ENCODE measurements at regions not wholly inside any gene's neighbourhood (a gene's known extent, or its start where the extent isn't known, plus 50 kb on each side); places are given as distances from the start of the nearest gene placed in this dataset.

DNA sequence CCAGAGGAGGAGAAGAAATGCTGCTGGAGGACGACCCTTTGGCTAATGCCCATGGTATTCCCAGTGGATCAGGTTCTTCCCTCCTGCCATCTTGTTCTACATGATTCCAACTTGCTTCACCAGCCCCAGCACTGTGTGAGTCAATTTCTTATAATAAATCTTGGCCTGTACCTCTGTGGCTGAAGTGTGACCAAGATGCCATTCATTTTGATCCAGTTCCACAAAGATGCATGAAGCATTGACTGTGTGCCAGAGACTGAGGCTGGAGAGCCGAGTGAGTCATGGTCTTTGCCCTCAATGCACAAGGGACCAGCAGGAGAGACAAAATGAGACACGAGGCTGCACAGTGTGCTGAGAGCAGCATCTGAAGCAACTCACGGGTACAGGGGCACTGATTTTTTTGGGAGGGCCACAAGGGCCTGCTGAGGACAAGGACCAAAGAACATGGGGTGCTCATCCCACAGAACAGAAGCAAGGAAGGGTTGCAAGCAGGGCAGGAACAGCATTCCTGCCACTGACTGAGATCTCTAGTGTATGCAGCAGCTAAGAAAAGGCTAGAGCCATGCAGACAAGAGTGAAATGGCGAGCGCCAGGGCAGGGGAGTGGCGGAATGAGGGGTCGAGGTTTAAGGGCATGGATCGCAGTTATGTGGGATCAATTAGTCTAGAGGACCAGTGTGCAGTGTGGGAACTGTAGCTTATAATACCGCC lies 207.0 kb downstream of the THBS2 start:
- DNase-seq (ENCODE audit: low spot score), result no peak

- DNase-seq (ENCODE audit: low spot score), result no peak
These were observed 207.6 kb downstream of the THBS2 start for GRCh38 chr6:169046021-169046420.

DNA sequence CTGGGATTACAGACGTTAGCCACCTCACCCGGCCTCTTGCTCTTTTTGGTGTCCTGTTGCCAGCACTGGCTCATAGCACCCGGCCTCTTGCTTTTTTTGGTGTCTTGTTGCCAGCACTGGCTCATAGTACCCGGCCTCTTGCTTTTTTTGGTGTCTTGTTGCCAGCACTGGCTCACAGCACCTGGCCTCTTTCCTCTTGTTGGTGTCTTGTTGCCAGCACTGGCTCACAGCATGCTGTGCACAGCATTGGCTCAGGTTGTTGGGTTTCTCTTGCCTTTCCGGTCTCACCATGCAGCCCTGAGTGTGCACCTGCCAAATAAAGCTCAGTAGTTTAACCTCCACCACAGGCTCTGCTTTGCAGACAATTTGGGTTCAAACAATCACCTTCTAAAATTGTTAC lies 208.2 kb downstream of the THBS2 start:
- DNase-seq (ENCODE audit: low spot score), result no peak

DNA sequence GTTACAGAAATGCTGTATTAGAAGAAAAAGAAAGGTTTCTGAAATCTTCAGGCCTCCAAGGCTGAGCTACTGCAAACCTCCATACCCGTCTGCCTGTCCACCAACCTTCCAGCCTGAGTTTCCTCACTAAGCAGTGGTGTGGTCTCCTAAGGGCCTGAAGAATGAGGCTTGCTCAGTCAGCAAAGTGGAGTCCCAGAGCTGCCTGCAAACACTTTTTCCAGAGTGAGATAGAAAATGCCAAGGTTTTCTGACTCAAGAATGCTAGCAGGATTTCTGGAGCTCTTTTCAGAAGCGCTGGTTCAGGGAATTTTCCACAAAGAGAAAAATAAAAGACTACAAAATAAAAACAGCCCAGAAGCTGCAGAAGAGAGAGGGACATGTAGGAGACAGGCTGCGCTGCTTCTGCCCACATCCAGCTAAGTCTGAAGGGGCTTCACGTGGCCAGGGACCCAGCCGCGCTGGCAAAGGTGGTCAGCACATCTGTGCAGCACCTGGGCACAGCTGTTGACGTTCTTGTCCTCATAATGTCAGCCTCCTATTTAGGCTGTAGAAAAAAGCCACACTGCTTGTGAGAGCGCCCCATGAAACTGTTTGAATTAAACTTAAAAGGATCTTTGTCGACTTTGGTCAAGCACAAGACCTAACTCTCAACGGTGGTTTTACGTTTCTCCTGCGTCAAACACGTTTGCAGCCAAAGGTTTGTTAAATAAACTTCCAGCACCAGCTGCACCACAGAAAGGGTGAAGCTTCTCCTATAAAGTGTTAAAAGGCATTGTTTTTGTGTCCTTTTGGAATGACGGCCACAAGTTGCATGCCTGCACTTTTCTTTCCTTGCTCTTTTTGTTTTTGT lies 209.0 kb downstream of the THBS2 start:
- DNase-seq (ENCODE audit: low spot score), result no peak

DNA sequence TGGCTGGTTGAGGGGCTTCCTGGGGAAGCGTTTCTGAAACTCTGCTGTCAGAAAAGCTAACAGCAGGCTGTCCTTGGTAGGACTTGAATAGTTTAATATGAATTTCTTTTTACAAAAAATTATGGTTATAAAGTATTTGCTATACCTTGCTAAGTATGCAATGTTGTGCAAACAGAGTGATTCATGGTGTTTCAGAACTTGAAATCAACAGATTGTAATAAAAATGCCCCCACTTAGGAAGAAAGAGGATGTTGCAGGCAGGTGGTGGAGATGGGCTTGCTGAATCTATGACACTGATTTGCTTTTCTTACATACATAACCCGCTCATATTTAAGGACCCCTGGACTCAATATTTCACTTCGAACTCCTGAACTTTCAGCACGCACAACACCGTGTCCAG lies 211.6 kb downstream of the THBS2 start:
- DNase-seq (ENCODE audit: low spot score), result no peak

DNA sequence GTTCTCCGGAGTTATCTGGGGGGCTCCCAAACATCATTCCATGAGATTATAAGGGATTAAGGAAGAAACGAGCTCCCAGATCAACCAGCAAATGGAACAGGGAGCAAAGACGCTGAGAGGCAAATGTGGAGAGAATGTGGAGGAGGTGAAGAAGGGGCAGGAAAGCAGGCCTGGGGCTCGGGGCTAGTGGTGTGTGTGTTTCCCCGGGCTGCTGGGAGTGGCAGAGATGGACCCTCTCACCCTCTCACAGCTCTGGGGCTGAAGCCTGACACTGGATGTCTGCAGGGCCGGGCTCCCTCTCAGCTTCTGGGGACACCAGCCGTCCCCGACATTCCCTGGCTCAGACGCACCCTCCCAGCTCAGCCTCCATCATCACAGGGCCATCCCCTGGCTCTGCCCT lies 212.6 kb downstream of the THBS2 start:
- no peak for DNase-seq (ENCODE audit: low spot score)

DNA sequence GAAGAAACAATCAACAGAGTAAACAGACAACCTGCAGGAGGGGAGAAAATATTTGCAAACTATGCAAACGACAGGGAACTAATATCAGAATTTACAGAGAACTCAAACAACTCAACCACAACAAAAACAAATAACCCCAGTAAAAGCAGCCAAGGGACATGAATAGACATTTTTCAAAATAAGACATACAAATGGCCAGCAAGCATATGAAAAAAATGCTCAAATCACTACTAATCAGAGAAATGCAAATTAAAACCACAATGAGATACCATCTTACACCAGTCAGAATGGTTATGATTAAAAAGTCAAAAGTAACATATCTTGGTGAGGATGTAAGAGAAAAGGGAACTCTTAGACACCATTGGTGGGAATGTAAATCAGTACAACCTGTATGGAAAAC lies 215.0 kb downstream of the THBS2 start:
- DNase-seq (ENCODE audit: low spot score), result no peak

DNA sequence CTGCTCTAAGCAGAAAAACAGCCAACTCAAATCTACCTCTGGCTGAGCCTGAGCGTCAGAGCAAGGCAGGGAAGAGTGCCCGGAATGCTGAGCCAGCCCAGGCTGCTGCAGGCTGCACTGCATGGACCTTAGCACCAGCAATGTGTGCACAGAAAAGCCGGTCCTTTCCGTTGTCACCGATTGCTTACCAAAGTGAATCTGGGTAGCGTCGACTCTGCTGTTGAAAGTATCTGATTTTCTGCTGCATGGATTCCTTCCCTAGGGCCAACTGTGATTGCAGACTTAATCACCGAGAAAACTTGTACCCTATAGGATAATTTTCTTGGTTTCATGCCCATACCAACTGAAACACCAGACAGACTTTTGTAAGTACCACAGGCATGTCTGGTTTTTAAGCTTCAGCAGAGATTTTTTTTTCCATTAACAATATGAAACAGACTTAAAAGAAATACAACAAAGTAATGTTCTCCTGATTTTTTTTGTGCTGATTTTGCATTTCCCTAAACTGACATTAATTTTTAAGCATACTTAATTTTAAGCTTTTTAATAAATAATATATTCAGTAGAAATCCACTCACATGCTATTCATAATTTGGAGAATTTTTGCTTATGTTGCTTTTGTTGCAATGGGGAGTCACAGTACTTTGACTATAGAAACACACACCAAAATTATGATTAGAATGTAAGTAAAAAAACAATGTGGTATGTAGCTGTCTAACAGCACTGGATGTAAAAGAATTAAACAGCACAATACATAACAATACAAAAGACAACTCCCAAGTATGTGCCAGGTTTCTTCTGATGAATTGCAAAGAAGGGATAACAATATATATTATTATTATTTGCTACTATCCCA lies 218.0 kb downstream of the THBS2 start:
- DNase-seq (ENCODE audit: low spot score), result no peak

DNA sequence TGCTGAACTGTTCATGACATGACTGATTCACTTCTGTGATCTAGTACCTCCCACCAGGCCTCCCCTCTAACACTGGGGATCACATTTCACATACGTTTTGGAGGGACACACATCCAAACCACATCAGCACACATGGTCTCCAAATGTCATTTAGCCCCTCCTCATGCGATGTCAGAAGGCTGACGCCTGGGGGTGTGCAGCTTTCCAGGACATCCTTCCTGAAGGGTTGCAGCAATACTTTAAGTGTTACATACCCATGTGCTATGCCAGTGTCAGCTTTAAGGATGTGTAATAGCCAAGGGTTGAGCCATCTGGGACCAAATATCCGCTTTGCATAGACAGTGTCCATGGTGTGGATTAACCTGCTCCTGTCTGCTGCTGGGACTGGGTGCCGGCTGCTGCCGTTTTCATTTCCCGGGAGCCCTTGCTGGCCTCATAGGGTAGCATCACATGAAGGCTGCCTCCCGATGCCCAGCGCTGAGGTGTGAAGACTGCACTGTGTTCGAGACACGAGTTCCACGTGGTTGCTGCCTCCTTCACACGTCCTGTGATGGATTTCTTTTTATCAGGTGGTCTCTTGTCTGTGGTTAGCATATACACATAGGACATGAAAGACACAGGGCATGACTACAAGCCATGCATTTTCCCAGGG lies 219.0 kb downstream of the THBS2 start:
- DNase-seq (ENCODE audit: low spot score), result no peak

- no peak for DNase-seq (ENCODE audit: low spot score)
These were observed 223.8 kb downstream of the THBS2 start for GRCh38 chr6:169029861-169030260.

GRCh38 chr6:169028343-169028742 lies 225.3 kb downstream of the THBS2 start:
- DNase-seq (ENCODE audit: low spot score), result no peak

DNA sequence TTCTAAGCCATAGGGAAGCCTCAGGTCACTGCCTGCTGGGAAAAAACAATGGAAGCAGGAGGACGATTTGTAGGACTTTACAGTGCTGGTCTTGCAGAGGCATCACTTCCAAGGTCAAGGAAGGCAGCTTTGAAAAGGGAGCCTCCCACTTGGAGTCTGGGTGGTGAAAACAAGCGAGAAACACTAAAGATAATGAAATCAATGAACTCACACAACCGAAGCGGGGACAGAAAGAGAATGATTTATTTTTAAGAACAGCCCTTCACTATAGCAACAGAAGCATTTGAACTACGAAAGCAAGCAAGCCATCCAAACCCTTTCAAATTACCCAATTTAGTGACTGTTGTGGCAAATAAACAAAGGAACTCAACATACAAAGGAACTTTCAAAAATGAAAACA lies 227.5 kb downstream of the THBS2 start:
- DNase-seq (ENCODE audit: low spot score), result no peak

DNA sequence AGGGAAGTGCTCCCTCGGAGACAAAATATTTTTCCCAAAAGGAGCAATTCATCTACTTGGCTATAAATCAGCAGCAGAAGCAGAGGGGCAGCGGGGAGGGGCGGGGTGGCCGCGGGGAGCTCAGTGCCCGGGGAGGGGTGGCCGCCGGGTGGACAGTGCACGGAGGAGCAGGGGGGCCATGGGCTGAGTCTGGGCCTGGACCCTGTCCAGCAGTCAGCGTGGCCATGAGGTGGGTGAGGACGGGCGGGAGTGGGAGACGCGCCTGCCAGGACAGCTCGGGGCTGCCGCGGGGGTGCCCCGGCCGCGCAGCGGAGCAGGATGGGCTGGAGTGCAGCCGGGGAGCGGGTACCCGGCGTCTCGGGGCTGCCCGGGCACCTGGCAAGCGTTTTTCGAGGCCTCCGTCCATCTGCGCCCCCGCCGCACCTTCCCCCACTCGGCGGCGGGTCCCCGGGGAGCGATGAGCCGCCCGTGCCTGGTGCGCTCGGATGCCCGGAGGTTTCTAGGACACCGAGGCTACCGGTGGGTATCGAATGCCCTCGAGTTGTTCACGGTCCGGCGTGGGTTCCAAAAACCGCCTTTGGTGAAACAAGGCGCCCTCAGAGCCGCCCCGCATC lies 229.5 kb downstream of the THBS2 start:
- no peak for DNase-seq (ENCODE audit: low spot score)

GRCh38 chr6:169023161-169023874 lies 230.3 kb downstream of the THBS2 start:
- no peak for DNase-seq (ENCODE audit: low spot score)

DNA sequence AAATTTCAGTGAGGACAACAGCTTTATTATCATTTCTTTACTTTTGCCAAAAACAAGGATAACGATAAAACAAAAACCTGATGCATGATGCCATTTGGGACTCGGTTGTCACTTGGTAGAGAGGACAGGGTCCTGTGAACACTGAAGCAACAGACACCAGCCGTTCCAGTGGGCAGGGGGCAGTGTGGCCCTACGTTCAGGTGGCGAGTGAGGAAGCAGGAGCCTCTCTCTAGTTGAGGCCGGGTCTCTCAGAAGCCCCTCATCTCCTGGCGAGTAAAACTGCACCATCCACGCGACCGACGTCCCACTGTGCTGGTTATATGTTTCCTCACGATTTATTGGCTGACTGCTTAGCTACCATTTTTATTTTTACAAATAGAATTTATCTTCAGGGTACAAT lies 231.6 kb downstream of the THBS2 start:
- DNase-seq (ENCODE audit: low spot score), result no peak

DNA sequence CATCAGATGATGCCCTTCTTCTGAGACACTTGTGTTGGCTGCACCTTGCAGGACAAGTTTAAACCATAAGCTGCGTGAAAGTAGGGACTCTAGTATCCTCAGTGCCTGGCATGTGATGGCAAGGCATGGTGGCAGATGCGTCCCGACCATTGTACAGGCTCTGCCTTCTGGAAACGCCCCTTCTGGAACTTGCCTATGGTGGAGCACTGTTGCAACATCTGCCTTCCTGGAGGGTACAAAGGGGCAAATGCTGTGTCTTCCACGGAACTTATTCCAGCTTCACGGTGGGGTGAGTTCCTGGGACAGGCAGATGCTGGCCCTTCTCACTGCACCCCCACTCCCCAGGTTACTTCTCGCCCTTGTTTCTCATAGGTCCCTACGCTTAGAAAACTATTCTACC lies 232.8 kb downstream of the THBS2 start:
- no peak for DNase-seq (ENCODE audit: low spot score)

- DNase-seq (ENCODE audit: low spot score), result no peak
These were observed 233.7 kb downstream of the THBS2 start for GRCh38 chr6:169019727-169020491.

DNA sequence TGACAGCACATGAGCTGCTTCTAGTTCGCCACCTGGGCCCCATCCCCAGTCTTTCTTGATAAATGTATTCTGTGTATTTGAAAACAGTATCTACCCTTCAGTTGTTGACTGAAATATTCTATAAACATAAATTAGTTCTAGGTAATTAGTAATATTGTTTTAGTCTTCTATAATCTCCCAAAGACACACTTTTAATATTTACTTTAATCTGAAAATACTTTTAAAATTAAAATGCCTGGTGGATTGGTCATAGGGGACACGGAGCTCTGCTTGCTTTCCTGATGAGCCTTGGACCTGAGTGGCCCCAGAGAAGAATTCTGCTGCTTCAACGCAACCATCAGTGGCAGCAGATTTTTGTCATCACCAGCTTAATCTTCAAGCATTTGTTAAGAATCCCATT lies 234.5 kb downstream of the THBS2 start:
- DNase-seq (ENCODE audit: low spot score), result no peak

GRCh38 chr6:169016758-169017157 lies 236.9 kb downstream of the THBS2 start:
- no peak for DNase-seq (ENCODE audit: low spot score)
